ENCODE measurements at regions not wholly inside any gene's neighbourhood (a gene's known extent, or its start where the extent isn't known, plus 50 kb on each side); places are given as distances from the start of the nearest gene placed in this dataset.

DNA sequence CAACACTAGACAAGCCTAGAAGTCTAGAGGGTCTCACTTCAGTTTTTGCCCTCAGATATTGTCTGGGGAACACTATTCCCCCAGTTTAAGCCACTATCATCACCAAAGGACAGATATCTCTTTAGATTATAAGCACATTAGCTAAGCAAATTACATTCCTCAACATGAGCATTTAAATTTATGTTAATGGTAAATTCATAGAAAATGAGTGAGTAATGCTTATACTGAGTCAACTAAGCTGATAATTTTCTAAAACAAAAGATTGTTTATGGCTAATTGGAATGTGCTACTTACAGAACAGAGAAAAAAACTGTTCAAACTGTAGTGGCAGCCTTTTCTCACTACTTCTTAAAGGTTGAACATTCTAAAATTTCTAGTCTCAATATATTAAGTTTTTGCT, 290.2 kb downstream of the SLITRK1 start:
- DNase-seq (ENCODE audit: low spot score), result no peak

GRCh38 chr13:83589814-83590213, 292.5 kb downstream of the SLITRK1 start:
- DNase-seq (ENCODE audit: low spot score), result no peak

DNA sequence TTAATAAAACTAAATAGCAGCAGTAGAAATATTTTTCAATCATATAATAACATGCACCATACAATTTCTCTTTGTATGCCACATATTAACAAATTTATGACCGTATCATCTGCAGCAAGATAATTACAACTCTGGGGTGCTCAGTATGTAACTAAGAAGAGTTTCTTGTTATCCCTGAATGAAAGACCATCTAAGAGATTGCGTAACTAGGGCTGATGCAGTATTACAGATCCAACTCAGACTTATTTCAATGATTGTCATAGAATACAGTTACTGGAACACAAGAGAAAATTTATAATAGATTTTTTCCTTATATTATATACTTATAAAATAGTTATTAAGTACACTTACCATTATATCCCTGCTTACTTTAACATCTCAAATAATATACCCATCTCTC, 305.1 kb downstream of the SLITRK1 start:
- no peak for DNase-seq (ENCODE audit: low spot score)

DNA sequence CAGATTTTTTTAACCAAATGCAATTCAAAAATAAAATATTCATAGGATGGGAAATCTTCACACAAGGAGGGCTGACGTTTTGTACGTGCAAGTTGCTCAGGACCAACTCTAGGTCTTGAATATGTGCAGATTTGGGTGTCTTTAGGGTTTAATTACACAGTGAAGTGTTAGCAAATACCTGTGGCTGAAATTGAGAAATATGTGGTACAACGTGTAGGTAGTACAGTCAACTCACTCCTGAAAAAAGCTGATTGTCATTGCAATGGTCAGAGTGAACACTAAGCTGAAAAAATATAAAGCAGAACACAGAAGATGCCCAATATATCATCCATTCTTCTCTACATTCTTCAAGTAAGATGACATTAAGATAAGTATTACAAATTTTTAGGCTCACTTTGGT, 314.3 kb downstream of the SLITRK1 start:
- DNase-seq (ENCODE audit: low spot score), result no peak

DNA sequence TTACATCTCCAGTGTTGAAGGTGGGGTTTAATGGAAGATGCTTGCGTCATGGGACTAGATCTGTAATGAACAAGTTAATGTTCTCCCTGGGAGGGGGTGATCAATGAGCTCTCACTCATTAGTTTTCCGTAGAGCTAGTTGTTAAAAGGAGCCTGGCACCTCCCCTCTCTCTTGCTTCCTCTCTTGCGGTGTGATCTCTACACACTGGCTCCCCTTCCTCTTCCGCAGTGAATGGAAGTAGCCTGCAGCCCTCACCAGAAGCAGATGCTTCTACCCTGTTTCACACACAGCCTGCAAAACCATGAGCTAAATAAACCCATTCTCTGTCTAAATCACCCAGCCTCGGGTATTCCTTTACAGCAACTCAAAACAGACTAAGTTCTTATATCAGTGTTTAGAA, 318.8 kb downstream of the SLITRK1 start:
- DNase-seq (ENCODE audit: low spot score), result no peak

DNA sequence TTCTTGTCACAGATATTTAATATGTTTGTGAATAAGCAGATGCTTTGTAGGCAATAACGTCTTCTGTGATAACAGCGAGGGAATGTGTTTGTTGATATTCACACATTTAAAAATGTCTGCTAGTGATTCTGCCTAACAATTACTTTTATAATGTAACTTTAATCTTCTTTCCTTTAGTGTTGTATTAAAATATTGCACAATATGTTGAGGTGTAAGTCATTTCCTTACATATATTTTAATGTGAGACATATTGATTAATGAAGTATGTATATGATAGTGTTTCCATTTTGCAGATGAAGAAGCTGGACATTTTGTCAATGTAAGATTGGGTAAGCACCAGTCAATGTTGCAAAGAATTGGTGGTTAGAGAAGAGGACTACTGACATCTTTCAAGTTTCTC, 324.4 kb downstream of the SLITRK1 start:
- DNase-seq (ENCODE audit: low spot score), result no peak

DNA sequence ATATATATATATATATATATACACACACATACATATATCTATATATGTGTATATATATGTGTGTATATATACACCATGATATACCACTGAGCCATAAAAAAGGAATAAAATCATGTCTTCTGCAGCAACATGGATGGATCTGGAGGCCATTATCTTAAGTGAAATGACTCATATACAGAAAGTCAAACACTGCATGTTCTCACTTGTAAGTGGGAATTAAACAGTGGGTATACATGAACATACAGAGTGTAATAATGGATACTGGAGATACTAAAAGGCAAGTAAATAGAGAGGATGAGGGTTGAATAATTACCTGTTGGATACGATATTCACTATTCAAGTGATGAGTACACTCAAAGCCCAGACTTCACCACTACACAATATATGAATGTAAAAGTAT, 332.6 kb downstream of the SLITRK1 start:
- DNase-seq (ENCODE audit: low spot score), result no peak

DNA sequence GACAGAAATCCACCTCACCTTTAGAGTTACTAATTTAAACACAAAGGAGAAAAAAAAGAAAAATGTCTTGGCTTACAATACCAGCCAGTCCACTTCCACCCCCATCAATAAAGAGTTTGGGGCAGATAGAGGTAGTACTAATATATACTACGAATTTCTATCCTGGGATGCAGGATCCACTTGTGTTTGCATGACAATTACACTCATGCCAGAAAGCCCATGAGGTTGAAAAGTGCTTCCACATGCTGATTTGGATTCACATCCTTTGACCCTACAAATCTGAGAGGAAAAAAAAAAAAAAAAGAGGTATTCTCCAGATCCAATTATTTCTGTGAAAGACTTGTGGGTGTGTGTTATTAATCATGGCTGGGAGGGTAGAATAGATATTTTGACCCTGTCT, 335.2 kb downstream of the SLITRK1 start:
- no peak for DNase-seq (ENCODE audit: low spot score)

GRCh38 chr13:83546476-83546875, 335.8 kb downstream of the SLITRK1 start:
- no peak for DNase-seq (ENCODE audit: low spot score)

- no peak for DNase-seq (ENCODE audit: low spot score)
Observed at GRCh38 chr13:83538636-83539035, 343.6 kb downstream of the SLITRK1 start.

- no peak for DNase-seq (ENCODE audit: low spot score)
Observed at GRCh38 chr13:83536941-83537340, 345.3 kb downstream of the SLITRK1 start.

DNA sequence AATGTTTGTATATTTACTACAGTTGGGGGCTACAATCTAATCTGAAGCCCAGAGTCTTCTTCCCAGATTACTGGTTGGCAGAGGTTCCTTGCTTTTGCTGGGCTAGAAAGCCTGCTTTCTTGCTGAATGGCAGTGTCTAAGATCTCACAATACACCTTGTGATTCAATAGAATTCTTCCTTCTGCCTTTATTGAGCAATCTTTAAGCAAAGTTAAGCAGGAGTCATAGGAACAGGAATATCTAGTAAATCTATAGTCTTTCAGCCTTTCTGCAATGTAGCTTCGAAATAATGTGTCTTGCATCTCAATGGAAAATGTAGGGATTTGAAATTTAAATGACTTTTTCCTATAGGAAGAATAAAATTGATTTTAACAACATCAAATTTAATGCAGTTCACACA, 346.1 kb downstream of the SLITRK1 start:
- no peak for DNase-seq (ENCODE audit: low spot score)

- DNase-seq (ENCODE audit: low spot score), result no peak
Observed at GRCh38 chr13:83532809-83533208, 349.5 kb downstream of the SLITRK1 start.

- no peak for DNase-seq (ENCODE audit: low spot score)
Observed at GRCh38 chr13:83531022-83531421, 351.3 kb downstream of the SLITRK1 start.

GRCh38 chr13:83516781-83517180, 365.5 kb downstream of the SLITRK1 start:
- no peak for DNase-seq (ENCODE audit: low spot score)

DNA sequence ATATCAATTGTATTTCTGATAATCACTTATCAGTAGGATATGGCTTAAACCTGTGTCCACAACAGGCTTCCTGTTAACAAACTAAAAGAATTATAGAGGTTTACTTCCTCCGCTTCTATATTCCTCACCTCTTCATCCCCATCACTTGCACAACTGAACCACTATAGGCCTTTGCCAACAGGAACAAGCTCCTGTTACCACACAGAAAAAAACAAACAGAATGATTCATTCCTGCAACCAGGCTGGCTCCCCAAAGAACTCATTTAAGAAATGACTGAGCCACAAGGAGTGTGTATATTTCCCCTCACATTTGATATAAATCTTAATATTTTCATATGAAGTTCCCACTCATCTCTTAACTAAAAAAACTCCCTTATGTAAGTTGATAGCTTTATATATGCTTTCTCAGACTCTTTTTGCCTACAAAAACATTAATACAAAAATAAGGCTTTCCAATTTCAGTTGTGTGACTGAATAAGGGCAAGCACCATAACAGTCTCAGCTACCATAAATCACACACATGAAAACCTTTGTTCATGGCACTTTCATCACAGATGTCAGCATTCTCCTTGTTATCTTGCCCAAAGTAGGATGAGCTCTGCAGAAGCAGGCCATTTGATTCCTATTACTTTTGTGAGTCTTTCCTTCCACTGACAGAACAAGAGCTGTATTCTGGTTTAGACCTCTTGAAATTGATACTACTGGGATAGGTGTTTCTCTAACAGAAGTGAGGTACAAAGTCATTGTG, 366.8 kb downstream of the SLITRK1 start:
- DNase-seq (ENCODE audit: low spot score), result no peak

GRCh38 chr13:83508771-83509301, 373.4 kb downstream of the SLITRK1 start:
- no peak for DNase-seq (ENCODE audit: low spot score)

DNA sequence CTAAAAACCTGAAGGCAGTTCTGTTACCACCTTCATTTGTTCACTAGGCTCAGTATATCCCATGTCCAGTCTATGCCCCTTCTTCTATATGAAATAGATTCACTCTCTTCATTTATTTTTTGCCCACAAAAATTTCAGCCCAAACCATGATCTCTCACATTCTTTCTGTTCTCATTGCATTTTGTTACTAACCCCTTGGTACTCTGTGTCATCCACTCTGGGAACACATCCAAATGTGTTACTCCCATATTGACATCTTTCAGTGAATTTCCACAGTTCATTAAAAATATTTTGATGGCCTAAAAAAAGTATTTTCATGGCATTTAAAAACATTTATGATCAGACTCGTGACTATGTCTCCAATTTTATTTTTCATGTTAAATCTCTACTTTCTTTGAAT, 378.9 kb downstream of the SLITRK1 start:
- DNase-seq (ENCODE audit: low spot score), result no peak

DNA sequence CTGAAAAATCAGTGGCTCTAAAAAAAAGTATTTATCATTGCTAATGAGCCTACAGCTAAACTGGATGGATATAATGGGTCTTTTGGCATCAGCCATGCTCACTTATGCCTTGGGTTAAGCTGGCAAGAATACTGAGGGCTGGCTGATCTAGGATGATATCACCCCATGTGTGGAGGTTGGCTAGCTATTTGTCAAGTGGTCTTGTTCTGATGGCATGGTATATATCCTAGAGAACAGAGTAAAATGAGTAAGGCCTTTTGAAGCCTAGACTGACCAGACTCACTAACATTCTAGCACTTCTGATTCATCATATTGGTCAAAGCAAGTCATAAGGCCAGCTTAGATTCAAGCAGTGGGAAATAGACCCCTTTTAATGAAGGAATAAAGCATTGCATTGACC, 383.0 kb downstream of the SLITRK1 start:
- DNase-seq (ENCODE audit: low spot score), result no peak

DNA sequence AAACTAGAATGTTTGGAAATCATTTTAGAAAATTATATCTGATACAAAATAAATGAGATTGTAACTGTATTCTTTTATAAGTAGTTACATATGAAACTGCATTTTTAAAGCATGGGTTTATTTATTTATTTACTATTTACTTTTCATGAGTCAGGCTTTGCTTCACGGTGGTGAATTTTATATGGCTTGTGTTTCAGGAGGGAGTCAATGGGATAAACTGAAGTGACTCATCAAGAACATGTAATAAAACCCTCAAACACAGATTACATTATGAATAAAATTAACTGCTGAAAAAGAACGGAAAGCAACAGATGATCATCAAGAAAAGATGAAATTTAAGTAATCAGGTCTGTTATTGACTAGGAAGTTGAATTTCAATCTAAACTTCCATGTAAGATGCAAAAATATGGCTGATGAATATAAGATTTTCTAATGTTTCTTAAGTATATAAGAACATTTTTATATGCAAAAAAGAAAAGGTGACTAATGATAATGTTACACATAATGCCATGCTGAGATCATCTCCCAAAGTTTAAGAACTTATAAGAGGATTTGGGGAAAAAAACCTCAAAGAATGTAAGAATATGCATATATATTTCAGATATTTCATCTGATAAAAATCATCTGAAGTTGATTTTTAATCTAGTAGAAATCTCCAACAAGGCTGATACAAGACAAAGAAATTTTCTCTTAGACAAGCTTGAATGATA, 383.6 kb downstream of the SLITRK1 start:
- DNase-seq (ENCODE audit: low spot score), result no peak

DNA sequence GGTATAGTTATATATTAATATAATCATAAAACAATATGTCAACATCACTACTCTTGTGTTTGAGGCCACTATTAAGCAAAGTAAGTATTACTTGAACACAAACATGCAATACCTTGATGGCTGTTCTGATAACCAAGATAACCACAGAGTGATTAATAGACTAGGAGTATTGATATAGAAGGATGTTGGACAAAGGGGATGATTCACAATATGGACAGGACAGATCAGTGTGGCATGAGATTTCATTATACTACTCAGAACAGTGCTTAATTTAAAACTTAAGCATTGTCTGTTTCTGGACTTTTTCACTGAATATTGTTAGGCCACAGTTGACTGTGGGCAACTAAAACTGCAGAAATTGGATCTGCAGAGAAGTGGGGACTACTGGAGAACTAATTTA, 384.2 kb downstream of the SLITRK1 start:
- no peak for DNase-seq (ENCODE audit: low spot score)

GRCh38 chr13:83496501-83496900, 385.8 kb downstream of the SLITRK1 start:
- no peak for DNase-seq (ENCODE audit: low spot score)

- no peak for DNase-seq (ENCODE audit: low spot score)
Observed at GRCh38 chr13:83485101-83485500, 397.2 kb downstream of the SLITRK1 start.

- DNase-seq (ENCODE audit: low spot score), result no peak
Observed at GRCh38 chr13:83471011-83471410, 411.3 kb downstream of the SLITRK1 start.

Measured in activated CD4-positive, alpha-beta T cell treated with anti-CD3 and anti-CD28 coated beads, Interleukin-2, Interleukin-4, amounts not matched to agents 100 ng/mL and 50 ng/mL, durations not matched to agents 16 hours and 8 hours (primary cell).